ENCODE measurements at regions not wholly inside any gene's neighbourhood (a gene's known extent, or its start where the extent isn't known, plus 50 kb on each side); places are given as distances from the start of the nearest gene placed in this dataset.

- Histone ChIP-seq H3K9me3 (no peaks in the 10 kb centered on the region), H3K4me1 (peaks cover 0 to 23% of the 10 kb centered on the region in 2 donors), H3K27me3 (no peaks in the 10 kb centered on the region), H3K27ac (peak overlapping the region; percentile 56 to 58), H3K4me3 (no peak overlapping the region), H3K36me3 (no peaks in the 10 kb centered on the region)
- TF ChIP-seq CTCF (IDR thresholded peaks at IDR 0.05): no peak
- DNase-seq (ENCODE audit: low spot score in 2 of 2): peak in 1 of 2 donors; percentile 22
- intact Hi-C loops (cut with DNase I): loop anchor here (1.0 kb wide), 1 partner anchor 14 kb away; no protein-coding TSS in a partner anchor
Measured at GRCh38 chr2:42118754-42119569, 50.2 kb upstream of the EML4 start.
